Tibial nerve (tissue), 4 donors: ENCODE measurements at regions not wholly inside any gene's neighbourhood (a gene's known extent, or its start where the extent isn't known, plus 50 kb on each side); places are given as distances from the start of the nearest gene placed in this dataset.

Experiments
- CTCF ChIP-seq, 5 experiments: fragments of 200-600 bp in 3 of 5; fragments of 450-650 bp in 2 of 5; sonication (generic) in 3 of 5; IDR thresholded peaks; one replicate each; pipeline ENCODE4 v1.5.1; 2016 to 2019; ENCODE audit warnings: antibody characterized with exemption in 5 of 5, mild to moderate bottlenecking in 3 of 5, moderate library complexity in 2 of 5
- EP300 ChIP-seq, 2 donors: sonication (generic); formaldehyde crosslinking; IDR thresholded peaks; one replicate each; pipeline ENCODE4 v1.6.1; 2017; ENCODE audit warnings: antibody characterized with exemption in 2 of 2, mild to moderate bottlenecking in 1 of 2
- POLR2A ChIP-seq, 2 donors: fragments of 450-650 bp; IDR thresholded peaks; one replicate each; pipeline ENCODE4 v1.6.1; 2017; ENCODE audit warnings: antibody characterized with exemption in 2 of 2, mild to moderate bottlenecking in 2 of 2, moderate library complexity in 2 of 2

- TF ChIP-seq EP300 (IDR thresholded peaks at IDR 0.05) (no peak), POLR2A (IDR thresholded peaks at IDR 0.05) (no peak), CTCF (IDR thresholded peaks at IDR 0.05) (no peak)
Measured at GRCh38 chr7:67764289-67764688, 767.7 kb downstream of the TYW1 start.
